ENCODE measurements at regions not wholly inside any gene's neighbourhood (a gene's known extent, or its start where the extent isn't known, plus 50 kb on each side); places are given as distances from the start of the nearest gene placed in this dataset.

DNA sequence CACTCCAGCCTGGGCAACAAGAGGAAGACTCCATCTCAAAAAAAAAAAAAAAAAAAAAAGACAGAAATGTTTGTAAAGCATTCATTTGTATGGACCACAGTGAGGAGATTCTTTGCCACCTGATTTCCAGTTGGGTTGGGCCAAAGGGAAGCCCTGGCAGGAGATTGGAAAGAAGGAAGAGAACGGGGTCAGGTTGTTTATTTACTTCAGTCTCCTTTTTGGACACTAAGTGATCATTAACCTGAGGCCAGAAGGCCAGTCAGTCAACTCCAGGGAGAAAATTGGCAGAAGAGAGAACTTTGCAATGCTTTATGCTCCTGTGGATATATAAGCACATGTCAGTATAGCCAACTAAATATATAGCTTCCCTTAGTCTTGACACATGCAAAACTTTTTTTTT, 85.9 kb downstream of the NTMT2 start:
- H3K36me3 Mint-ChIP-seq: no peaks in the 10 kb centered on the region
- no peaks in the 10 kb centered on the region for H3K27me3 ChIP-seq (ENCODE audit: insufficient read depth, low read length)
- intact Hi-C loops (cut with micrococcal nuclease): no loop called here
- H3K36me3 ChIP-seq (ENCODE audit: insufficient read depth, low read length): no peaks in the 10 kb centered on the region
- DNase-seq: no peak
- no peak overlapping the region for H3K4me3 ChIP-seq (ENCODE audit: low read length in 2 of 2)
- no peak overlapping the region for H3K27ac ChIP-seq (ENCODE audit: low read depth, low read length)
- H3K27me3 Mint-ChIP-seq: peaks cover 2 to 8% of the 10 kb centered on the region in 2 donors
- ChIA-PET POLR2A (ENCODE audit: partially characterized antibody) (no interaction called here), CTCF (ENCODE audit: partially characterized antibody) (no interaction called here)
- H3K9me3 Mint-ChIP-seq: no peaks in the 10 kb centered on the region
- H3K4me1 ChIP-seq (ENCODE audit: insufficient read depth, low read length): no peaks in the 10 kb centered on the region
- H3K27ac Mint-ChIP-seq: no peak overlapping the region
- no peaks in the 10 kb centered on the region for H3K9me3 ChIP-seq (ENCODE audit: control insufficient read depth in 1 of 2, low read length in 2 of 2)
- H3K4me3 Mint-ChIP-seq: no peak overlapping the region
- no peaks in the 10 kb centered on the region for H3K4me1 Mint-ChIP-seq

DNA sequence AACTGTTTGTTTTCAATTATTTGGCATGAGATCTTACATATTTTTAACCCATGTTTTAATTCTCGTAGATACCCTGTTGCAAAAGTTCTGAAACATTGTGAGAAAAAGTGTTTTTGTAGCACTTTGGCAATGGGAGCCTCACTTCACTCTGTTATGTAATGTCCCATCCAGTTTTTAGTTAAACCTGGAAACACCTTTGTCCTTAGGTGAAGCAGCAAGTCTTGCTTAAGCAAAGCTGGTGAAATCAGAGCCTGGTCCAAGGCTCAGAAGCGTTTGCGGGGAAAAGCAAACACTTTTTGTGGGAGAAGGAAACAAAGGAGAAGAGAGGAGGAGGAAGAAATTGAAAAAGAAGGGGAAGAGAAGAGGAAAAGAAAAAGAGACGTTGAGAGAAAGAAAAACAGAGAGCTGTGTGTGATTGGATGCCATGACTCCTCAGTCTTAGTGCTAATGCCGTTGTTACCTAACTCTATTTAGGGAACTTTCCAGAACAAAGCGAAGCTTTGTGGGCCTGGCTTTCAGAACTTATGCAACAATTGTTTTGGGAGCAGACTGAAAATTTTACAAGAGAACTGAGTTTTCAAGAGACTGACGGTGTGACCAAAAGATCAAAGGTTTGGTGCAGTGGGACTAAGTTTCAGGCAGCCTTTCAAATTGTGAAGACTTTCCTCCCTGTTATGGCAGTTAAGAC, 93.1 kb downstream of the NTMT2 start:
- no peak overlapping the region for H3K27ac Mint-ChIP-seq
- Histone ChIP-seq H3K4me3 (ENCODE audit: low read length in 2 of 2) (no peak overlapping the region), H3K9me3 (ENCODE audit: control insufficient read depth in 1 of 2, low read length in 2 of 2) (no peaks in the 10 kb centered on the region), H3K27ac (ENCODE audit: low read depth, low read length) (no peak overlapping the region), H3K4me1 (ENCODE audit: insufficient read depth, low read length) (no peaks in the 10 kb centered on the region), H3K27me3 (ENCODE audit: insufficient read depth, low read length) (no peaks in the 10 kb centered on the region), H3K36me3 (ENCODE audit: insufficient read depth, low read length) (no peaks in the 10 kb centered on the region)
- H3K36me3 Mint-ChIP-seq: no peaks in the 10 kb centered on the region
- ChIA-PET CTCF (ENCODE audit: partially characterized antibody) (no interaction called here), POLR2A (ENCODE audit: partially characterized antibody) (no interaction called here)
- H3K9me3 Mint-ChIP-seq: no peaks in the 10 kb centered on the region
- intact Hi-C loops (cut with micrococcal nuclease): no loop called here
- peaks cover 0 to 2% (median 0%) of the 10 kb centered on the region in 4 donors for H3K4me1 Mint-ChIP-seq
- DNase-seq: no peak
- H3K27me3 Mint-ChIP-seq: peaks cover 4 to 9% of the 10 kb centered on the region in 2 donors
- no peak overlapping the region for H3K4me3 Mint-ChIP-seq

- peaks cover 0 to 2% (median 0%) of the 10 kb centered on the region in 4 donors for H3K4me1 Mint-ChIP-seq
- no peak overlapping the region for H3K4me3 Mint-ChIP-seq
- CTCF ChIA-PET (ENCODE audit: partially characterized antibody): no interaction called here
- no peaks in the 10 kb centered on the region for H3K36me3 Mint-ChIP-seq
- no peak overlapping the region for H3K4me3 ChIP-seq (ENCODE audit: low read length in 2 of 2)
- no peaks in the 10 kb centered on the region for H3K9me3 ChIP-seq (ENCODE audit: control insufficient read depth in 1 of 2, low read length in 2 of 2)
- intact Hi-C loops (cut with micrococcal nuclease): no loop called here
- no peak overlapping the region for H3K27ac ChIP-seq (ENCODE audit: low read depth, low read length)
- H3K27me3 Mint-ChIP-seq: peaks cover 6 to 7% of the 10 kb centered on the region in 2 donors
- no peaks in the 10 kb centered on the region for H3K4me1 ChIP-seq (ENCODE audit: insufficient read depth, low read length)
- no peaks in the 10 kb centered on the region for H3K27me3 ChIP-seq (ENCODE audit: insufficient read depth, low read length)
- no peak for DNase-seq
- POLR2A ChIA-PET (ENCODE audit: partially characterized antibody): no interaction called here
- H3K36me3 ChIP-seq (ENCODE audit: insufficient read depth, low read length): no peaks in the 10 kb centered on the region
- H3K27ac Mint-ChIP-seq: no peak overlapping the region
- H3K9me3 Mint-ChIP-seq: no peaks in the 10 kb centered on the region
These were observed 93.7 kb downstream of the NTMT2 start for GRCh38 chr1:170239445-170239844.

DNA sequence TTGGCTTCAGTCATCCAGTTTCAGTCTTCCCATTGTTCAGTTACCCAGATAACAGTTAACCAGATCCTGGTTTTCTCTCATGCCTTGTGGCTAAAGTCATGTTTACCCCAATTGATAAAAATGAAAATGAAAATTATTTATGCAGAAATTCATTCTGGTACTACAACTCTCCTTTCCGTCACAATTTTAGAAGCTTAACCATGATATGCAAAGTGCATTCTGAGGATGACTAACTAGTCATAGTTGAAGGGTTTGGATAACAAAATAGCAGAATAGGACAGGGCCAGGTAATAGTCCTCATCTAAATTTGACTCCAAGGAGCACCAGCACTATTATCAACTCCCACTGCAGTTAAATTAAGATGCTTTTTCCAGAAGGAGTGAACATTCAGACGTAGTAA, 94.7 kb downstream of the NTMT2 start:
- no peak for DNase-seq
- Mint-ChIP-seq H3K27me3 (peaks cover 6% of the 10 kb centered on the region in 2 donors), H3K9me3 (peaks cover 0 to 1% (median 0%) of the 10 kb centered on the region in 8 donors), H3K4me3 (no peak overlapping the region), H3K36me3 (no peaks in the 10 kb centered on the region), H3K4me1 (peaks cover 0 to 2% (median 0%) of the 10 kb centered on the region in 4 donors), H3K27ac (no peak overlapping the region)
- no peaks in the 10 kb centered on the region for H3K4me1 ChIP-seq (ENCODE audit: insufficient read depth, low read length)
- no peaks in the 10 kb centered on the region for H3K27me3 ChIP-seq (ENCODE audit: insufficient read depth, low read length)
- intact Hi-C loops (cut with micrococcal nuclease): no loop called here
- ChIA-PET POLR2A (ENCODE audit: partially characterized antibody) (no interaction called here), CTCF (ENCODE audit: partially characterized antibody) (no interaction called here)
- no peaks in the 10 kb centered on the region for H3K9me3 ChIP-seq (ENCODE audit: control insufficient read depth in 1 of 2, low read length in 2 of 2)
- H3K27ac ChIP-seq (ENCODE audit: low read depth, low read length): no peak overlapping the region
- no peak overlapping the region for H3K4me3 ChIP-seq (ENCODE audit: low read length in 2 of 2)
- no peaks in the 10 kb centered on the region for H3K36me3 ChIP-seq (ENCODE audit: insufficient read depth, low read length)

DNA sequence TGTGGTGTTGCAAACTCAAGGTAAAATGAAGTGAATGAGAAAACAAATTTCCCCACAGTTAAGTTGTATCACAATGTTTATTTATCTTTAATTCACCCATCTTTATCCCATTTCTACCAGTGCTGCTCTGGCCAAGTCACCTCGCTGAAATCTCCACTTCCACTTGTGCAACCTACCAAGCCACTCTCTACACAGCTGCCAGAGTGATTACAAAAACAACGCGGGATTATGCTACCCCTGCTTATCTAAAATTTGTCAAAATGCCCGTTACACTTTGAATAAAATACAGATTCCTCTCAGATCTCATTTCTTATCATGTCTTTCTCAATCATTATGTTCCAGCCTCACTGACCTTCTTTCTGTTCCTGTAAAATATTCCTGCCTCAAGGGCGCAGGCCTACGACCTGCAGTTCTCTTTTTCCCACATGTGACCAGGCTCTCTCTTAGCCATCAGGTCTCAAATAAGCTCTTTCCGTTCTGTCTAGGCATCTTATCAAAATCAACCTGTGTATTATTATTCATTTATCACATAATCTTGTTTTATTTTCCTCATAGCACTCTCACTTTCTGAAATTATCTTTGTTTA, 95.6 kb downstream of the NTMT2 start:
- Histone ChIP-seq H3K9me3 (ENCODE audit: control insufficient read depth in 1 of 2, low read length in 2 of 2) (no peaks in the 10 kb centered on the region), H3K4me1 (ENCODE audit: insufficient read depth, low read length) (no peaks in the 10 kb centered on the region), H3K27me3 (ENCODE audit: insufficient read depth, low read length) (no peaks in the 10 kb centered on the region), H3K36me3 (ENCODE audit: insufficient read depth, low read length) (no peaks in the 10 kb centered on the region), H3K27ac (ENCODE audit: low read depth, low read length) (no peak overlapping the region), H3K4me3 (ENCODE audit: low read length in 2 of 2) (no peak overlapping the region)
- Mint-ChIP-seq H3K4me1 (peaks cover 0 to 2% (median 0%) of the 10 kb centered on the region in 4 donors), H3K36me3 (no peaks in the 10 kb centered on the region), H3K4me3 (no peak overlapping the region), H3K27ac (no peak overlapping the region), H3K9me3 (peaks cover 0 to 2% (median 0%) of the 10 kb centered on the region in 8 donors), H3K27me3 (peaks cover 6% of the 10 kb centered on the region in 2 donors)
- POLR2A ChIA-PET (ENCODE audit: partially characterized antibody): no interaction called here
- DNase-seq: no peak
- intact Hi-C loops (cut with micrococcal nuclease): no loop called here
- CTCF ChIA-PET (ENCODE audit: partially characterized antibody): no interaction called here

DNA sequence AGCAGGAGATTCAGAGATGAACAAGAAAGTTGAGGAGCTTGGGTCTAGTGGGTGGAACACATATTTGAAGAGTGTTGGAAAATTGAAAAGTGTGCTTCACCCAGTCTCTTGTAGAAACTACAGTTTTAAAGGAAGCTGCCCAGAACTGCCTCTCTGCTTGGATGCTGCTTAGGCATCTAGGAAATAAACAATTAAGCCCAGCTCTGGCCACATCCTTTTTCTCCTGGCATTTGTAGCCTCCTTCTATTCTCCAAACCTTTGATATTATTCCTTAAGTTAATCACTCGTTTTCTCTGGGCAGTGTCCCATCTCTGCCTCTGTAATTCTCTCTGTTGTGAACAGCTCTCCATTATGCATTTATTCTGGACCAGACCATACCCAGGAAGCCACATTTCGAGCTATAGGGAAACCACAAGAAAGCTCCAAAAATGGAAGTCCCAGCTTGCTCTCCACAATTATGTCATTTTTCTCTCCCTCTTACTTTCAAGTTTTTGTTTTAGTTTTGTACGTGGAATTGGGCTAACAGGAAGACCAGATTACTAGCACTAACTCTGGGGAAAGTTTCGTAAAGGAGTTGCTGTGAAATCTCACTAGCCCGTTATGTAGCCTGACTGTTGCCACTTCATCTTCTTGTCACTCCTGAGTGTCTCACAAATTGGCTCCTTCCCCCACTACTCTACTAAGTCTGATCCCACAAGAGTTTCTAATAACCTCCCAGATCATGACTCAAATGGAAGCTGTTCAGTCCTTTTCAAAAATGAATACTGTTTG, 102.2 kb downstream of the NTMT2 start:
- peak overlapping the region in 1 of 7 donors; percentile 6 for H3K27ac Mint-ChIP-seq
- H3K4me3 ChIP-seq (ENCODE audit: low read length in 2 of 2): no peak overlapping the region
- peaks cover 0 to 2% of the 10 kb centered on the region in 2 donors for H3K27me3 Mint-ChIP-seq
- no peaks in the 10 kb centered on the region for H3K27me3 ChIP-seq (ENCODE audit: insufficient read depth, low read length)
- peaks cover 0 to 4% (median 0%) of the 10 kb centered on the region in 8 donors for H3K9me3 Mint-ChIP-seq
- ChIA-PET POLR2A (ENCODE audit: partially characterized antibody) (no interaction called here), CTCF (ENCODE audit: partially characterized antibody) (no interaction called here)
- H3K4me1 Mint-ChIP-seq: peaks cover 0 to 8% (median 5%) of the 10 kb centered on the region in 4 donors
- intact Hi-C loops (cut with micrococcal nuclease): no loop called here
- no peak overlapping the region for H3K4me3 Mint-ChIP-seq
- no peaks in the 10 kb centered on the region for H3K36me3 Mint-ChIP-seq
- H3K36me3 ChIP-seq (ENCODE audit: insufficient read depth, low read length): no peaks in the 10 kb centered on the region
- H3K4me1 ChIP-seq (ENCODE audit: insufficient read depth, low read length): no peaks in the 10 kb centered on the region
- no peak overlapping the region for H3K27ac ChIP-seq (ENCODE audit: low read depth, low read length)
- H3K9me3 ChIP-seq (ENCODE audit: control insufficient read depth in 1 of 2, low read length in 2 of 2): no peaks in the 10 kb centered on the region
- no peak for DNase-seq

DNA sequence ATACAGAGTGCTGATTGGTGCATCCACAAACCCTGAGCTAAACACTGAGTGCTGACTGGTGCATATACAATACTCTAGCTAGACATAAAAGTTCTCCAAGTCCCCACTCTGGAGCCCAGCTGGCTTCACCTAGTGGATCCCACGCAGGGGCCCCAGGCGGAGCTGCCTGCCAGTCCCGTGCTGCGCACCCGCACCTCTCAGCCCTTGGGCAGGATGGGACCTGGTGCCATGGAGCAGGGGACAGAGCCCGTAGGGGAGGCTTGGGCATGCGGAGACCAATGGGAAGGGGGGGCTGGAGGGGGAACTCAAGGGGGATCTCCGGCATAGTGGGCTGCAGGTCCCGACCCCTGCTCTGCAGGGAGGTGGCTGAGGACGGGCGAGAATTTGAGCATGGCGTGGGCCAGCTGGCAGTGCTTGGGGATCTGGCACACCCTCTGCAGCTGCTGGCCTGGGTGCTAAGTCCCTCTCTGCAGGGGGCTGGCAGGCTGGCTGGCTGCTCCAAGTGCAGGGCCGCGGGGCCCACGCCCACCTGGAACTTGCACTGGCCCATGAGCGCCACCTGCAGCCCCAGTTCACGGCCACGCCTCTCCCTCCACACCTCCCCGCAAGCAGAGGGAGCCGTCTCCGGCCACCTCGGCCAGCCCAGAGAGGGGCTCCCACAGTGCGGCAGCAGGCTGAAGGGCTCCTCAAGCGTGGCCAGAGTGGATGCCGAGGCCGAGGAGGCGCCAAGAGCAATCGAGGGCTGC, 104.9 kb downstream of the NTMT2 start:
- H3K36me3 Mint-ChIP-seq: no peaks in the 10 kb centered on the region
- H3K4me1 Mint-ChIP-seq: peaks cover 0 to 8% (median 5%) of the 10 kb centered on the region in 4 donors
- Histone ChIP-seq H3K4me3 (ENCODE audit: low read length in 2 of 2) (no peak overlapping the region), H3K36me3 (ENCODE audit: insufficient read depth, low read length) (no peaks in the 10 kb centered on the region), H3K27me3 (ENCODE audit: insufficient read depth, low read length) (no peaks in the 10 kb centered on the region), H3K9me3 (ENCODE audit: control insufficient read depth in 1 of 2, low read length in 2 of 2) (no peaks in the 10 kb centered on the region), H3K4me1 (ENCODE audit: insufficient read depth, low read length) (no peaks in the 10 kb centered on the region), H3K27ac (ENCODE audit: low read depth, low read length) (no peak overlapping the region)
- ChIA-PET POLR2A (ENCODE audit: partially characterized antibody) (no interaction called here), CTCF (ENCODE audit: partially characterized antibody) (no interaction called here)
- H3K27ac Mint-ChIP-seq: no peak overlapping the region
- no peak for DNase-seq
- no peaks in the 10 kb centered on the region for H3K27me3 Mint-ChIP-seq
- H3K4me3 Mint-ChIP-seq: no peak overlapping the region
- intact Hi-C loops (cut with micrococcal nuclease): no loop called here
- H3K9me3 Mint-ChIP-seq: peaks cover 0 to 3% (median 0%) of the 10 kb centered on the region in 8 donors
